Fibroblast of upper back skin (primary cell): ENCODE measurements at regions not wholly inside any gene's neighbourhood (a gene's known extent, or its start where the extent isn't known, plus 50 kb on each side); places are given as distances from the start of the nearest gene placed in this dataset.

Experiments
- DNase-seq: peaks from one replicate; pipeline ENCODE4 v3.0.0-alpha.2; 2013

DNA sequence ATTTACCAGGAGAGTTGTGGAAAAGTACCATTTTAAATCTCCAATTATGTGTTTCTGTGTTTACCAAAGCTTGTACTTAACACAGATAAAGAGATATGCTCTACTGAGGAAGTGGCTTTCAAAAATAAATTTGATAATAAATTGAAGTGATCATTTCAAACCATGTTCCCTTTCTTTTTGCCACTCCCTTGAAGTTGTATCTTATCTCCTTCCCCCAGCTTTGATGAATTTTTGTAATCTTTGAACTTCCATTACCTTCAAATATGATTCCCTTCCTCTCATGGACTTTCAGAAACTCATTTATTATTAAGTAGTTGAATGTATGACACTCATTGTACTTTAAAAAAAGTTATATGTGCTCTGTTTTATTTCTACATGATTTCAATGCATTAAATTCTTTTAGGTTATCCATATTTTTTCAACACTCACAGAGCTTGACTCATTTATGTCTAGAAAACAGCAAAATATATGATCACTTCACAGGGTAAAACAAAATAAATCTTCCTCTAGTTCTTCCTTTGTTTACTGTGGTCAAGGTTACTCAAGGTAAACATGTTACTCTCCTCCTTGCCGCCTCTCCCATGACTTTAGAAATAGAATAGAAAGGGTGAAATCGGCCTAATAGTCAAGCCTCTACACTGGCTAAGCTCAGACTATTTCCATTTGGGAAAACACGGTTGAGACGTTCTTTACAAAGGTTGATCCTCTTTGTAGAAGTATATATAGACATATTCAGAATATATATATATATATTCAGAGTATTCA is 251.2 kb upstream of the SPRY2 start:
- DNase-seq, result no peak

DNA sequence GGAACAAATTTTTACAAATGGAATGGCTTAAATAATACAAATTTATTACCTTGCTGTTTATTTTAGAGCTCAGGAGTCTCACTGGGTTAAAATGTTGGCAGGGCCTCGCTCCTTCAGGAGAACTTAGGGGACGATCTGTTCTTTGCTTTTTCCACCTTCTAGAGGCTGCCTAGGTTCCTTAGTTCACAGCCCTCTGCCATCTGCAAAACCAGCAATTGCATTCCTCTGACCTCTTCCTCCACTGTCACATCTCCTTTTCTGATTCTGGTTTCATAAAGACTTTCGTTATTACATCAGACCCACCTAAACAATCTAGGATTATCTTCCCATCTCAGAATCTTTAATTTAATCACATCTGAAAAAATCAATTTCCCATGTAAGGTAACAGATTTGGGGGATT is 249.6 kb upstream of the SPRY2 start:
- DNase-seq, result no peak

DNA sequence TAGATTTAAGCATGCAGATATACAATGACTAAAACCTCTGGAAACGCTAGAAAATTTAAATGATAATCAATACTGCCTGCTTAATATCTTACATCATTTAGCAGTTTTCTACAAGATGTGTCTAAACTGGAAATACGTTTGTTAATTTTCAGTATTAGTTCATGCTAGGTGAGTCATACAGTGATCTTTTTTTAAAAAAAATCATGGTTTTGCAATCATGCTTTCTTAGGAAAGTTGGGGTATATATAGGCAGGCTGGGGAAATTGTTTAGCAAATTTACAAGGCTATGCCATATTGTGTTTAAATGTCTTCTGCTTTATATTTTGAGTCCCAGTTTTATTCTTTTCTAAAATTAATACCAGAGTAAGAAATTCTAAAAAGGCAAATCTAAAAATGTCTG is 245.4 kb upstream of the SPRY2 start:
- no peak for DNase-seq

DNA sequence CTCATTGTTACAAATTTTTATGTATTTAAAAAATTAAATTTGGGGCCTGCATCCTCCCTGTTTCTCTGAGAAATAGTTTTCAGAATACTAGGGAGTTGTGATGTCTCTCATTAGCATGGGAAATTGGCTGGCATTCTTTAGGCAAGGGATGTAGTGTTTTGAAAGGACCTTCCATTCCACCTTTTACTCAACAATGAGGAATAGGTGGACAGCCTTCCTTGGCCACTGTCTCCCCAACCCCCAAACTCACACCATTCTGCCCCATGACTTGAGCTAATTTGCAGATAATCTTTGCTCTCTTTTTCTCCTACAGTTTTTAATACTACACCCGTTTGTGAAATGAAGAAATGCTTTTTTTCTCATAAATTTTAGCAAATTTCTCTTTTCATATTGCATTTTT is 244.6 kb upstream of the SPRY2 start:
- no peak for DNase-seq

DNA sequence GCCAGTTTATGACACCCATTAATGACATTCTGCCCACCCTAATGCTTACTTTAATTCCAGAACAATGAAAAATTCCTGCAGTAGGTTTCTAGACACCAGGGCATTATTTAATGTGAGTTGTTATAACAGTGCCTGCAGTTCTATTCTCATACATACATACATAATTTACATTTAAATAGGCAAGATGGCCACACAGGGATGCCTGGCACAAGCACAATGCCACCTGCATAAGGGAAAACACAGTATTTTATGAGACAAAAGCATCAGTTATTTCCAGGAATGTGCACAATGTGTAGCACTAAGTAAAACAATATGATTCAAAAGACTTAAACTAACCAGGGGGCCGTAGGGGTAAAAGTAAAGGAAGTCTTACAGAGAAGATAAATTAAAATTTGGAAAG is 243.9 kb upstream of the SPRY2 start:
- no peak for DNase-seq

DNA sequence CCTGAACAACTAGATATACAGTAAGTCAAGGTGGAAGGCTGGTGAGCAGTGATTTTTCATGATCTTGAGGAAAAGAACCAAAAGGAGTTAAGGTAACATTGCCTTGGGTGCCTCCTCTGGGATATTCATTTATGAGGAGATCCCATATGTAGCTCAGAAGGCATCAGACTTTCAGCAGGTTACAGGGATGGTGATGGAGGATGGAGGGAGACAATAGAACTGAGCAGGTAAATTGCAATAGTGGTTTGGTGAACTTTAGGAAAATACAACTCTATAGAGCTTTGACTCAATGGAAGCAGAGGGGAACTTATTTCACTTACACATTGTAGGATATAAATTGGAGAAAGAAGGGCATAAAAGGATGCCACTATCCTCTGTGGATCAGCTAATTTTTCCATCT is 243.4 kb upstream of the SPRY2 start:
- no peak for DNase-seq

DNA sequence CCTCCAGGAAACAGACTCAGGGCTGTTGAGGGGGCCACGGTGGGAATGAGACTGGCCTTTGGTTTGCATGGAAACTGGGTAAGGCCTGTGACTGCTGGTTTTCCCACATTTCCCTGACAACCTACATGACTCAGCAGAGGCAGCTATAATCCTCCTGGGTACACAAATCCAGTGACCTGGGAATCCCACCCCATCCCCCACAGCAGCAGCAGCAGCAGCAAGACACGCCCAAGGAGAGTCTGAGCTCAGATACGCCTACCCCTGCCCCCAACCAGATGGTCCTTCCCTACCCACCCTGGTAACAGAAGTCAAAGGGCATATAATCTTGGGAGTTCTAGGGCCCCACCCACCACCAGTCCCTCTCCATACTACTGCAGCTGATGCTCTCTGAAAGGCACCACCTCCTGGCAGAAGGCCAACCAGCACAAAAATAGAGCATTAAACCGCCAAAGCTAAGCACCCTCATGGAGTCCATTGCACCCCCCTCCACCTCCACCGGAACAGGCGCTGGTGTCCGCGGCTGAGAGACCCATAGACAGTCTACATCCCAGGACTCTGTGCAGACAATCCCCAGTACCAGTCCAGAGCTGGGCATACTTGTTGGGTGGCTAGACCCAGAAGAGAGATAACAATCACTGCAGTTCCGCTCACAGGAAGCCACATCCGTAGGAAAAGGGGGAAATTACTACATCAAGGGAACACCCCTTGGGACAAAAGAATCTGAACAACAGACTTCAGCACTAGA is 237.2 kb upstream of the SPRY2 start:
- no peak for DNase-seq

DNA sequence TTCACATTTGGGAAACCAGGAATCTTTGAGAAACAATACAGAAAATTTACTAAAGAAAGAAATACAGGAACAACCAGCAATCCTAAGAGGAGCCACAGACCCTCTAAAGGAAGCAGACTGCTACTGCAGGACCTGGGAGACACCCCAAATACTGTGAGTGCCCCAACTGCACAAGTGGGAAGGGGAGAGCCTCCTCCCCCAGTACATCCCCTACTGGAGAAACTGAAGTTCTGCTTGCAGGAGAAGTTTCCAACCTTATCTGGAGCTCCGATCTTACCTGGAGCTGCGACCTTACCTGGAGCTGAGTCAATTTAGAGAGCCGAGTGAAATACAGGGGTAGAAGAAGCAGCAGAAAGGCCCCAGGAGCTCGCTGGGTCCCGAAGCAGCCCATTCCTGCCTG is 236.4 kb upstream of the SPRY2 start:
- DNase-seq, result no peak

DNA sequence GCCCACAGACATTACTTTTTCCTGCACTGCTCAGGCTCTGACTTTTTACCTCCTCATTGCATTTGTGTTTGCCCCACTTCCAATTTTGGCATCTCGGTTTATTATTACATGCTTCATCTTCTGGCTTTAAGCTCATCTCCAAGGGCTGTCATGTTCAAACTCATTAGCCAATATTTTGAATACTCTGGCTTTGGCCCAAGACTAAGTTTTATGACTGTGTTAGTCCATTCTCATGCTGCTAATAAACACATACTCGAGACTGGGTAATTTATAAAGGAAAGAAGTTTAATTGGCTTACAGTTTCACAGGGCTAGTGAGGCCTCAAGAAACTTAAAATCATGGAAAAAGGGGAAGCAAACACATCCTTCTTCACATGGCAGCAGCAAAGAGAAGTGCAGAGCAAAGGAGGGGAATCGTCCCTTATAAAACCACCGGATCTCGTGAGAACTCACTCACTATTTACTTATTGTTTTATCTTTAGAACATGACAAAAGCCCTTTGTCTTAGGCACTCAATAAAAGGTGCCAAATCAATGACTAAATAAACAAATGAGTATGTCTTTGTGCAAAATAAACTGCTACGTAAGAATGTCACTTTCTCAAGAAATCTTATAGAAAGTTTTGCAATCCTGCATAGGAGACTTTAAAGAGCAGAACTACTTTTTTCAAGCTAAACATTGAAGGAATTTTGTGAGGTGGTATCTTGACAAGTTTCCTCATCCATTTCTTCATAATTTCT is 233.4 kb upstream of the SPRY2 start:
- DNase-seq, result no peak

DNA sequence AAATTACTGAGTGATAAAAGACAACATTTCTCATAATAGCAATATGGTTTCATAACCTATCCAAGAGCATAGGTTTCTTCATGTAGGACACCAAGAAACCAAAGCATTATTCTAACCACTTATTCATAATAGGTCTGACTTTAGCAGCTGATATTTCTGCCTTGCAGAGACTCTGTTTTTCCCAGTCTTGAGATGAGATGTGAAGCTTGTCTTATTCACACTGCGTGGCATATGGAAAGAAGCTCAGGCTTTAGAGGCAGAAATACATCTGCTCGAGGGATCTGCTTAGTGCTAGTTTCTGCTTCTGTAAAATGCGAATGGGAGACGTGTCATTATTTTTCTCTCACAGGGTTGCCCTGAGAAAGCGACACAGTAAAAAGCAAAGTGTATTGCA is 232.0 kb upstream of the SPRY2 start:
- no peak for DNase-seq

DNA sequence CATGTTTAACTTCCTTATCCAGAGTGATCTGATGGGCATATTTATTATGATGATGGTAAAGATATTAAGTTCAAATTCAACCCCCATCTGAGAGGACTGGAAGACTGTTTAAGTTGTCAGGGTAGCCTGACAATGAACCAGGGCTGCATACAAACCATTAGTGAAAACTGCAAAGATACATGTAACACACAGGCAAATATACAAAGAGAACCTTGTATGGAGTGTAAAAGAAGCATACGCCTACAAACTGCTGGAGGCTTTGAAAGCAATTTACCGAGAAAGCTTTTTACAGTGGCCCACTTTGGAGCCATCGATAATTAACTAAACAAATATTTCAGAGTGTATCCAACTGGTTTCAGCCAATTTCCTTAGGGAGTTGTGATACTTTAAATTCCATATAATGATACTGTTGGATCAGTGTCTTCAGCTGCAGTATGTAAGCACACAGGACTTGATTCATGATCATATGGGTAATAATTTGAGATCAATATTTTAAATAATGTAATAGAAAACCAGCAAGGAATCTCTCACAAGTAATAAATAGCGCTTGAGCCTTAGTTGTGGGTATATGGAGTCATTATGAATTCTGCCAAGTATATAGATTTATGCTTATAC is 231.5 kb upstream of the SPRY2 start:
- no peak for DNase-seq

DNA sequence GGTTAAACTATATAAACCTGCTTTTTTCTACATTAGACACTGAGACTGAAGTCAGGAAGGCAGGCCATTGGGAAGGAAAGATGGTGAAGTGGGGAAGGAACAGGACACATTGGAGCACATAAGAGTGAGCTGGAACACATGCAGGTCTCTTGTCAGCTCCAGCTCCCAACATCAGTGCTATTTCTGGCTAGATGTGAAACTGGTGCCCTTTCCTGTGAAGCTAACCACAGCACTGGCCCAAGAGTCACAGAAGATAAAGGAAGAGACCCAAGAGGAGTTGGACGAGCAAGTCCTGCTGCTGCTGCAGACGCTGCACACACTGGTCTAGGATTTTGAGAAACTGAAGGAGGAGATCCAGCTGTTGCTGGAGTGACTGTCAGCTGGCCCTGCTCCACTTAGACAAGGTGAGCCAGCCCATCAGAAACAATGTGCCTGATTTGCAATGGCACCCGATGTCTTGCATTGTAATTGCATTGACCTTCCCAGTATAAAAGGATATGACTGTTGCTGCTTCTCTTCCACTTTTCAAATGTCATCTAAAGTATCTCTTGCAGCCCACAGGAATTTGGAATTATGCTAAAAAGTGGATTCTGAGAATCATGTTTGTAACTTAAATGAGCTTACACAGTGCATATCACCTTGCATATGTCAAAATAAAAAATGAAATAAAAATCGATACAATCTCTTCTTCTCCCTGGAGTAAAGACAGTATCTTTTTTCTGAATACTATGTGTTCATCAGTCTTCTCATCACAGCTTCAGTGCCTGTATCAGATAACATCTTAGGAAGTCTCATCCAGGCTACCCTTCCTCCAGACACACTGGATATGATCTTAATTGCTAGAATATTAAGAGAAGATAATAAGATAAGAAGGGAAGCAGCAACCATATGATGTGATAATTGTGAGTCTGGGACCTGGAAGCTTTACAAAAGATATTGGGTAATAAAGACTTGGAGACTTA is 230.7 kb upstream of the SPRY2 start:
- no peak for DNase-seq

DNA sequence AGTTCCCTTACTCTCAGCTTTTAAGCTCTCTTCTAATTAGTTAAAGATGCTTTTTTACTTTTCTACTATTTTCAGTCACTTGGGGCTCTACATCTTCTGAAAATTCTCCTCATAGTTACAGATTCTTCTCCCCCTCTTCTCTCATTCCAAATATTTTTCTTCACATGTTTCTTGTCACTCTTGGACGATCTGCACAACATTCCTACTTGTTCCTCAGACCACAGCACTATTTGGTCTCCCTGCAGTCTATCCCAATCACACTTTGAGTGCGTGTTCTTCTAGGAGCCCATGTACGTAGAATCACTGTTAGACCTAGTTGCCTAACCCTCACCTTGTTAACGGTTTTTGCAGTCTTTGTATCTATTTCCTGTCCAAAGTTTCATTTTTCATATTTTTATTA is 222.5 kb upstream of the SPRY2 start:
- peak; percentile 6 for DNase-seq

DNA sequence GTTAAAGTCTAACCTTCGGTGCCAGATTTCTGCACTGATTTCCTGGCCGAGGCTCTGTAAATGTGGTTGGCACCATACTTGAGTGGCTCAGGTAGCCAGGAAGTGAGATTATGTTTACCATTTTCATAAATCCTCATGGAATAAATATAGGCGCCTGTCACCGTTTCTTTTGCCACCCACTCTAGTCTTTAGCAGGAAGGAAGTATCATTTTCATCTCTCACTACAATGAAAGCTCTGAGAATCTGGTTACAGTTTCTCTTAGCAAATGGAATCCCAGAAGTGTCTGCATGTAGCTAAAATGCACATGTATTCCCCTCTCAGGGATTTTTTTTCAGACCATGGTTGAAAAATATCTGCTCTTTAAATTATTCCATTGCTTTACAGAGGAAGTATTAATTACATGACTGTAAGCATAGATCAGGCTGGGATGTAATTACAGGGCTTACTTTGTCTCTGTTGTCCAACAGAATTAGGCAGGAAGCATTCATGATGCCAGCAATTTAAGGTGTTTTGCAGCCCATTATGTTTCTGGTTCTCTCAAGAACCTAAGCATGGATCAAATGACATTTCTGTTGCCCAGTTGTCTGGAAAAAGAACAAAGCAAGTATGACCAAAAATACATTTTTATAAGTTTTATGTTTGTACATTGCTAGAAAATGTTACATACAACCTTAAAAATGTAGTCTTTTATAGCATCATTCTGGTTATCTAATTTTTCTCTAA is 221.7 kb upstream of the SPRY2 start:
- no peak for DNase-seq

DNA sequence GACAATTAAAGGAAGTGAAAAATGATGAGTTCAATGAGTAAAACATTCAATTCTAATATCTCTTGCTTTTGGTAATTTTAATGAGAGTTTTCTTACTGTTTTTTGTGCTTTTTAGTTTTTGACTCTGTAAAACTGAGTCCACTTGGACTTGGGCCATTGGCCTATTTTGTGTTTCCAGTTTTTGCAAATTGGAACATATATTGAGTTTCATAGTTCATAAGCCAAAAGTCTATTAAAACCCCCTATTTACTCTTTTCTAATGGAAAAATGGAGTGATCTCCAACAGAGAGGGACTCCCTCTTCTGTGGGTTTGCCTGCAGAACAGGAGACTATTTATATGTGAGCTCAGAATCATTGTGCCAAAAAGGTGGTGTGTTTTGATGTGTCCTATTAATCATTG is 219.7 kb upstream of the SPRY2 start:
- DNase-seq, result no peak

DNA sequence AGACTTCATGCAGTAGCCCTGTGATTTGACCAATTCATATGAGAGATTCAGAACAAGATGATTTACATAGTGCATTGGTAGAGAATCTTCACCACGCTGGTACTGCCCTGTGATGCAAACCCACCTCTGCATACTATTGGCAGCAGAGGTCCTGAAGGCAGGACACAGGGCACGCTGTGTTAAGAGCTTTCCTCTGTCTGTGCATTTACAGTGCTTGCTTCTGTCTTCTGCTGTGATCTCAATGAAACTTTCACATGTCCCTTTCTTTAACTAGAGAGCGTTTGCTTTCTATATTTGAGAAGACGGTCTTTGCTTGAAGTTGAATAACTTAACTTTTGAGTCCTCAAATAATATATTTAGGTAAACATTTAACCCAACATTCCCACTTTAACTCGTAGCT is 219.0 kb upstream of the SPRY2 start:
- no peak for DNase-seq

DNA sequence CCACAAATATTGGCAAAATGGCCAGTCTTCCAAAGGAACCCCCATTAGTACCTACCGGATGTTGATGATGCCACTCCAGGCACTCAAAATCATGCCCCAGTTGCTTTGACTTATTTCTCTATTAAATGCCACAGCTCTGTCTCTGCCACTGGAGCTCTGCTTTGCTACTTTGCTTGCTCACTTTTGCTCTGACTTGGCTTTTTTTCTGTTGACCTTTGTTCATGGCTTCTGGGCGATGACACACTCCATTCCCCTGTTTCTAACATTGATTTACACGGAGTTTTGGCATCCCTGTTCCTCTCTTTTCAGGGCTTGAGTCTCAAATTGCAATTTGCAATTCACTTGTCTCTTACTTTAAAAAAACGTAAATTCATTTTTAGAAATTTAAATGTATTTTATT is 217.1 kb upstream of the SPRY2 start:
- no peak for DNase-seq

DNA sequence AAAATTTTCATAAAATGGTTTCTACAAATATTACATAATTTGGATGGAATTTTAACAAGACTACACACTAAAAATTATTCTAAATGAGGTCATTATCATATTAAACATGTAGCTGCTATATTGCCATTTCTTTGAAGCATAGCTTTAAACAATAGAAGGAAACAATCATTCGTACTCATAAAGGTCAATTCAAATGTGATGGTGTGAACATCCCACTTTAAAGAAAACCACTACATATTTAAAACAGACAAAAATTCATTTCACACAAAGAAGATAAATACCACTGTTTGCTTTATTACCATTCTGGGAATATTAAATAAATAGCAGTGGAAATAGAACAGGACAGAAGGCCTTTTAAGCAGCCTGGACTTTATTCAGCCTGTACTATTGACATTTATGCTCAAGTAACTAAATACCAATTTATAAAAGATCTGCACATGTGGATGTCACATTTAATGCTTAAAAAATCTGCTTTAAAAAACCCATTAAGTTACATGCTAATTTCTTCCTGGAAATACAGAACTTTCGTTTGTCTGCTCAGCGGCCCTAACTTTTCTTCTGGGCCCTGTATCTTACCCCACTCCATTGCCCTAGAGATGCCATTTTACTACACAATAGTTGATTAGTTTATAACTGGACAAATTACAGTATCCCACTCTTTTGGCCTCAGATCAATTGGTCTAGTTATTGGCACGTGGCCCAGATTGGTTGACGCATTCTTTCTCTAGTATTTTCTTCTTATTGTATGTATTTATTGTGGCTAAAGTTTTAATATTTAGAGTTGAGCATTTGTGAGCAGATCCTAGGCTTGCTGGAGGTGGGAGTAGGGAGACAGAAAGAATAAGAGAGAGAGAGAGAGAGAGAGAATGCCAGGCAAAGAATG is 215.1 kb upstream of the SPRY2 start:
- no peak for DNase-seq

DNA sequence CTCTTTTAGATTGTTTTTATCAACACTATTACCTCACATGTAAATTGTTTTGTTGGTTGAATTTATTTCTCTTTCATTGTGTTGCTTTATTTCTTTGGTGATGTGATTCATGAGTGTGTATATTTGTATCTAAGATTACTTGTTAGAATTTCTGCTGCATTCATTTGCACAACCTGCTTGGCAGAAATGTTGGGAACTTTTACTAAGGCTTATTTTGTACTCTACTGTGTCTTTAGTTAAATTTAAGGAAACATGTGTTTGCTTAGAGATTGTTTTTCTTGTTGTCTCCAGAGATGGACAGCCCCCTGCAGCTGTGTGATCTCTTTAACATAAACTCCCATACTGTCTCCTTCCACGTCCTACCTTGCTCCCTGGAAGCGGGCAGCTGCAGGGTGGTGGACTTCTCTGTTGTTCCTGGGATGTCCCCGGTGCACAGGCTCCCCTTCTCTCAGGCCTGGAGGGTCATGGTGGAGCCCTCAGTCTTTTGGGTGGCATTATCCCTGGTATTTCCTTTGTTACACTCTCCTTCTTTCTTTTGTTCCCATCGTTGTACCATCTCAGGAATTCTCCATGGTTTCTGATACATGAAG is 212.0 kb upstream of the SPRY2 start:
- DNase-seq, result no peak
